OCI-LY3 (cell line): ENCODE measurements at regions not wholly inside any gene's neighbourhood (a gene's known extent, or its start where the extent isn't known, plus 50 kb on each side); places are given as distances from the start of the nearest gene placed in this dataset.

ENCODE experiments used
- H2AFZ ChIP-seq: fragments of 200-600, 300-600 bp; shearing (Covaris generic); 2 replicates; pipeline ENCODE4 v1.6.0; 2014; ENCODE audit warnings: antibody characterized with exemption, low read depth, low read length
- H3K27ac ChIP-seq: fragments of 200-600, 300-600 bp; sonication (generic); 2 replicates; pipeline ENCODE4 v1.5.1; 2014; ENCODE audit warnings: mild to moderate bottlenecking, low read length, moderate library complexity, mixed read lengths
- H3K27me3 ChIP-seq: fragments of 200-600, 300-600 bp; sonication (generic); 2 replicates; pipeline ENCODE4 v1.6.1; 2014; ENCODE audit warnings: low read depth, low read length, mixed read lengths
- H3K36me3 ChIP-seq: fragments of 200-600, 300-600 bp; sonication (generic); replicated peaks from 2 replicates; pipeline ENCODE3; 2014; ENCODE audit warnings: low read depth, low read length, mixed read lengths
- H3K4me1 ChIP-seq: fragments of 300-600, 200-600 bp; sonication (generic); 2 replicates; pipeline ENCODE4 v1.6.1; 2014; ENCODE audit warnings: low read length, mixed read lengths
- H3K4me2 ChIP-seq: fragments of 200-600, 300-600 bp; sonication (generic); 2 replicates; pipeline ENCODE4 v1.6.1; 2014; ENCODE audit warnings: low read length, mixed read lengths
- H3K4me3 ChIP-seq: fragments of 300-600, 200-600 bp; sonication (generic); 2 replicates; pipeline ENCODE4 v1.5.1; 2014; ENCODE audit warnings: antibody characterized with exemption, mild to moderate bottlenecking, low read length, moderate library complexity
- H3K79me2 ChIP-seq: fragments of 300-600, 200-600 bp; shearing (Covaris generic); 2 replicates; pipeline ENCODE4 v1.6.1; 2014; ENCODE audit warnings: mild to moderate bottlenecking, low read length, mixed read lengths
- H3K9ac ChIP-seq: fragments of 300-600, 200-600 bp; shearing (Covaris generic); 2 replicates; pipeline ENCODE4 v1.6.0; 2014; ENCODE audit warnings: mild to moderate bottlenecking, low read length, moderate library complexity
- H3K9me3 ChIP-seq: fragments of 200-600, 300-600 bp; shearing (Covaris generic); 2 replicates; pipeline ENCODE4 v1.6.1; 2014; ENCODE audit warnings: low read length, mixed read lengths; ENCODE audit not compliant: insufficient read depth
- H4K20me1 ChIP-seq: fragments of 200-600, 300-600 bp; sonication (generic); 2 replicates; pipeline ENCODE4 v1.6.1; 2016; ENCODE audit warnings: low read length, mixed read lengths; ENCODE audit not compliant: insufficient read depth
- EZH2phosphoT487 ChIP-seq: fragments of 200-600 bp; shearing (Covaris generic); IDR thresholded peaks from 2 replicates; pipeline ENCODE4 v1.6.1; 2018; ENCODE audit warnings: antibody characterized with exemption, mixed run types, low read depth
- TF ChIP-seq, protein P1 (sequence below): fragments of 200-600, 300-600 bp; sonication (generic); IDR thresholded peaks from 2 replicates; pipeline ENCODE4 v1.5.1; 2014; ENCODE audit warnings: antibody characterized with exemption, low read length, low read depth

DNA sequence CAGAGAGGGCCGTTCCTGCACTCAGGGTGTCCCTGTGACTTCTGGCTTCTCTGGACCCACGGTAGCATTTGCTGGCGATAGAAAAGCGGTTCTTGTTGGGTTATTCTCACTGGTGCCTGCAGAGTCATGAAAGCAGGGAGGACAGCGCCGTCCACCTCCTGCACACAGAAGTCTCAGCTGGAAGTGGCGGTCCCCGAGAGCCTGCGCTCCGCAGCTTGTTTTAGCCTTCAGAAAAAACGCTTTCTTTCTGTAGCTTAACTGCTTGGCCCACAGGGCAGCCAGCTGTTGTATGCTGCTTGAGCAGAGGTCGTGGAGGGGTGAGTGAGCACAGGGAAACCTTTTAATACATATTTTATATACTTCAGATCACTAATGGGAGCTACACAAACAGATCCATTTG is 400.7 kb upstream of the FAT1 start:
- TF ChIP-seq EZH2phosphoT487, result no peak
- TF ChIP-seq, protein P1, sequence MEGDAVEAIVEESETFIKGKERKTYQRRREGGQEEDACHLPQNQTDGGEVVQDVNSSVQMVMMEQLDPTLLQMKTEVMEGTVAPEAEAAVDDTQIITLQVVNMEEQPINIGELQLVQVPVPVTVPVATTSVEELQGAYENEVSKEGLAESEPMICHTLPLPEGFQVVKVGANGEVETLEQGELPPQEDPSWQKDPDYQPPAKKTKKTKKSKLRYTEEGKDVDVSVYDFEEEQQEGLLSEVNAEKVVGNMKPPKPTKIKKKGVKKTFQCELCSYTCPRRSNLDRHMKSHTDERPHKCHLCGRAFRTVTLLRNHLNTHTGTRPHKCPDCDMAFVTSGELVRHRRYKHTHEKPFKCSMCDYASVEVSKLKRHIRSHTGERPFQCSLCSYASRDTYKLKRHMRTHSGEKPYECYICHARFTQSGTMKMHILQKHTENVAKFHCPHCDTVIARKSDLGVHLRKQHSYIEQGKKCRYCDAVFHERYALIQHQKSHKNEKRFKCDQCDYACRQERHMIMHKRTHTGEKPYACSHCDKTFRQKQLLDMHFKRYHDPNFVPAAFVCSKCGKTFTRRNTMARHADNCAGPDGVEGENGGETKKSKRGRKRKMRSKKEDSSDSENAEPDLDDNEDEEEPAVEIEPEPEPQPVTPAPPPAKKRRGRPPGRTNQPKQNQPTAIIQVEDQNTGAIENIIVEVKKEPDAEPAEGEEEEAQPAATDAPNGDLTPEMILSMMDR, result no peak
- Histone ChIP-seq H3K9ac (no peak overlapping the region), H3K36me3 (no peaks in the 10 kb centered on the region), H3K4me3 (no peak overlapping the region), H3K79me2 (no peaks in the 10 kb centered on the region), H2AFZ (no peak overlapping the region), H3K9me3 (no peaks in the 10 kb centered on the region), H3K4me1 (no peaks in the 10 kb centered on the region), H3K4me2 (no peak overlapping the region), H3K27me3 (no peaks in the 10 kb centered on the region), H3K27ac (no peak overlapping the region), H4K20me1 (no peaks in the 10 kb centered on the region)

DNA sequence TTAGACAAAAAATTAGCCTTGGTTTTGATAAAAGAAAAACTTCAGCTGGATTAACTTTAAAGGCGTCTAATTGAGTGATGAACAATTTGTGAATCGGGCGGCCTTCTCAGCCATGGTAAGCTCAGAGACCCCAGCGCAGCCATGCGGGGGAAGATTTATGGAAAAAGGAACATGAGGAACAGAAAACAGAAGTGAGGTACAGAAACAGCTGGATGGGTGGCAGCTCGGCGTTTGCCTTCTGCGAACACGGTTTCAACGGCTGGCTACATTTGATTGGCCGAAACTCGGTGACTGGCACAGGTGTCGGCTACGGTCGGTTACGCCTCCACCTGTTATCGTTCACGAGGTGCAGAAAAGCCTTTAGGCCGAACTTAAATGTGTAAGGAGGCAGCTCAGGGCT is 401.4 kb upstream of the FAT1 start:
- no peak overlapping the region for H3K4me3 ChIP-seq
- H3K79me2 ChIP-seq, result no peaks in the 10 kb centered on the region
- no peak overlapping the region for H2AFZ ChIP-seq
- no peak overlapping the region for H3K9ac ChIP-seq
- H3K9me3 ChIP-seq, result no peaks in the 10 kb centered on the region
- no peak overlapping the region for H3K27ac ChIP-seq
- H3K27me3 ChIP-seq, result no peaks in the 10 kb centered on the region
- H4K20me1 ChIP-seq, result no peaks in the 10 kb centered on the region
- no peak overlapping the region for H3K4me2 ChIP-seq
- TF ChIP-seq EZH2phosphoT487, result no peak
- TF ChIP-seq, protein P1, result no peak
- no peaks in the 10 kb centered on the region for H3K4me1 ChIP-seq
- no peaks in the 10 kb centered on the region for H3K36me3 ChIP-seq

DNA sequence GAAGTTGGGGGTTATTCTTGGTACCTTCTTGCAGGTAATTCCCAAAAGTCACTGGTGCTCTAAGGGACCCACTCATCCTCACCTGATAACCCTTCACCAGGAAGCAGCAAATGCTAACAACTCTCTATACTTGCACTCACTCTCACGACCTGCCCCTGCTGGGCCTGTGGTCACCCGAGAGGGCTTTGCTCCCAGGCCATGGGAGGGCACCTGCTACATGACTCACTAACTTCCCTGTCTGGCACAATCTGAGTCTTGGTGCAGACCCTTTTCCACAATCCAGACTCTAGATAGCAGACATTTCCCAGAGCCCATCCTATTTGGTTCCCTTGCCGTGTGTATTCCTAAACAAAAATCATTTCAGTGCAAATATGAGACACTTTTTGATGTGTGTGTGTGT is 403.8 kb upstream of the FAT1 start:
- H3K9me3 ChIP-seq, result no peaks in the 10 kb centered on the region
- H3K36me3 ChIP-seq, result no peaks in the 10 kb centered on the region
- no peak overlapping the region for H3K9ac ChIP-seq
- no peak overlapping the region for H2AFZ ChIP-seq
- no peaks in the 10 kb centered on the region for H3K79me2 ChIP-seq
- H4K20me1 ChIP-seq, result no peaks in the 10 kb centered on the region
- H3K4me1 ChIP-seq, result no peaks in the 10 kb centered on the region
- no peak overlapping the region for H3K4me3 ChIP-seq
- TF ChIP-seq, protein P1, result no peak
- no peak for TF ChIP-seq EZH2phosphoT487
- no peak overlapping the region for H3K4me2 ChIP-seq
- no peaks in the 10 kb centered on the region for H3K27me3 ChIP-seq
- no peak overlapping the region for H3K27ac ChIP-seq

DNA sequence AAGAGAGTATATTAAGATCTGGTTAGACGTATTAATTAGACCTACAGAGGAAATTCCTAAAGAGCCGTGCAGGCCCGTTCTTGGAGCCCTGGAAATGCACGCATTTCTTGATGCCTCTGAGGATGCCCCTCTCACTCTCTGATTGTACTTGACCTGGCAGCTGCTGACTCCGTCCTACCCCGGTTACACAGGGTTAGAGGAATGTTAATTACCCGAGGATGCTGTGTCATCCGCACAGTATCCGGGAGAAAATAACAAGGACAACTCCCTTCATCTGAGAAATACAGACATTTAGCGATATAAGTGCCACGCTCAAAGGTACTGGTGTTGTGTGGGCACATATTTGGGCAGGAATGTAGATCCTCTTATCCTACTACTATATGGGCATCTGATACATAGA is 404.6 kb upstream of the FAT1 start:
- Histone ChIP-seq H2AFZ (no peak overlapping the region), H4K20me1 (no peaks in the 10 kb centered on the region)
- TF ChIP-seq, protein P1, result no peak
- no peak for TF ChIP-seq EZH2phosphoT487

More for the DNA sequence above, 404.6 kb upstream of the FAT1 start:
- H3K36me3 ChIP-seq, result no peaks in the 10 kb centered on the region
- H3K4me1 ChIP-seq, result no peaks in the 10 kb centered on the region
- no peaks in the 10 kb centered on the region for H3K79me2 ChIP-seq
- no peak overlapping the region for H3K4me2 ChIP-seq
- H3K9ac ChIP-seq, result no peak overlapping the region
- H3K9me3 ChIP-seq, result no peaks in the 10 kb centered on the region
- no peaks in the 10 kb centered on the region for H3K27me3 ChIP-seq
- no peak overlapping the region for H3K27ac ChIP-seq
- H3K4me3 ChIP-seq, result no peak overlapping the region
